ENCODE measurements at regions not wholly inside any gene's neighbourhood (a gene's known extent, or its start where the extent isn't known, plus 50 kb on each side); places are given as distances from the start of the nearest gene placed in this dataset.

GRCh38 chr2:239666855-239667376 lies 266.1 kb upstream of the HDAC4 start:
- no peak overlapping the region for H3K9ac ChIP-seq (ENCODE audit: low read depth in 1 of 2, low read length in 2 of 2)
- H3K4me1 ChIP-seq (ENCODE audit: control insufficient read depth in 4 of 4, insufficient read depth in 4 of 4, low read length in 3 of 4), result no peaks in the 10 kb centered on the region
- peaks cover 0 to 2% (median 0%) of the 10 kb centered on the region in 4 donors for H3K27me3 ChIP-seq (ENCODE audit: control insufficient read depth in 4 of 4, insufficient read depth in 4 of 4, low read length in 3 of 4)
- no peaks in the 10 kb centered on the region for H3K9me3 ChIP-seq (ENCODE audit: control insufficient read depth in 4 of 4, low read length in 3 of 4)
- H3K4me3 ChIP-seq (ENCODE audit: low read depth in 1 of 3, low read length in 3 of 3), result no peak overlapping the region
- WGBS, result 70% methylated on average over 11 of the region's 11 CpGs
- no peak for DNase-seq (ENCODE audit: low spot score)
- H3K36me3 ChIP-seq (ENCODE audit: control insufficient read depth in 4 of 4, insufficient read depth in 3 of 4, low read depth in 1 of 4, low read length in 3 of 4), result no peaks in the 10 kb centered on the region
- no peak overlapping the region for H3K27ac ChIP-seq (ENCODE audit: low read depth in 1 of 2, low read length in 2 of 2)
- TF ChIP-seq CTCF (IDR thresholded peaks at IDR 0.05; ENCODE audit: low read depth, low read length, missing input control) (no peak), HNF4G (IDR thresholded peaks at IDR 0.05) (no peak), NR2F2 (IDR thresholded peaks at IDR 0.05) (no peak), GABPA (IDR thresholded peaks at IDR 0.05 in 1 of 2, conservative IDR thresholded peaks at IDR 0.05 in 1 of 2) (no peak), ZBTB33 (IDR thresholded peaks at IDR 0.05) (no peak), ATF3 (IDR thresholded peaks at IDR 0.05) (no peak), TAF1 (conservative IDR thresholded peaks at IDR 0.05) (no peak), JUND (IDR thresholded peaks at IDR 0.05) (no peak), MAX (IDR thresholded peaks at IDR 0.05) (no peak), FOXA1 (IDR thresholded peaks at IDR 0.05) (no peak), RXRA (IDR thresholded peaks at IDR 0.05) (no peak), FOXA2 (IDR thresholded peaks at IDR 0.05) (no peak), REST (IDR thresholded peaks at IDR 0.05) (no peak), HNF4A (conservative IDR thresholded peaks at IDR 0.05) (no peak), YY1 (IDR thresholded peaks at IDR 0.05) (no peak)

Data from liver (tissue), 8 donors.